Panc1 (cell line): ENCODE measurements at regions not wholly inside any gene's neighbourhood (a gene's known extent, or its start where the extent isn't known, plus 50 kb on each side); places are given as distances from the start of the nearest gene placed in this dataset.

Experiments
- ATAC-seq: fragments of 200-7000 bp; cut with Tn5 transposase; 2 replicates; pipeline ENCODE4 v1.9.1; 2020; ENCODE audit warnings: mild to moderate bottlenecking, moderate library complexity
- BruUV-seq: library from RNA; stranded (reverse); fragments of 400-500 nt; replicated peaks from 2 replicates; lab custom pipeline; 2021; lab: Mats Ljungman, UMichigan
- CTCF ChIA-PET: fragments of 300-600 bp; sonication (Branson Sonifier 250); formaldehyde crosslinking; loops from one replicate; lab custom pipeline; 2022; ENCODE audit warnings: antibody characterized with exemption; lab: Charles Lee
- POLR2A ChIA-PET: fragments of 300-600 bp; sonication (Branson Sonifier 250); formaldehyde crosslinking; loops from one replicate; lab custom pipeline; 2022; ENCODE audit warnings: antibody characterized with exemption; lab: Charles Lee
- DNase-seq: peaks from one replicate; pipeline ENCODE4 v3.0.0-alpha.2; 2010; ENCODE audit warnings: low read depth, low spot score
- H3K27ac ChIP-seq: 2 replicates; pipeline ENCODE4 v1.5.1; 2011; ENCODE audit warnings: mild to moderate bottlenecking, low read length, inconsistent platforms
- H3K27me3 ChIP-seq: fragments of 200-500 bp; sonication (Bioruptor generic); 2 replicates; pipeline ENCODE4 v1.6.0; 2014; ENCODE audit warnings: low read length, inconsistent platforms; ENCODE audit not compliant: control insufficient read depth, insufficient read depth
- H3K36me3 ChIP-seq: fragments of 200-500 bp; sonication (Bioruptor generic); 2 replicates; pipeline ENCODE4 v1.5.1; 2014; ENCODE audit warnings: inconsistent platforms, mild to moderate bottlenecking, low read length, moderate library complexity; ENCODE audit not compliant: control insufficient read depth, insufficient read depth
- H3K4me1 ChIP-seq: 2 replicates; pipeline ENCODE4 v1.5.1; 2011; ENCODE audit warnings: inconsistent platforms, mild to moderate bottlenecking, low read length, moderate library complexity; ENCODE audit not compliant: control insufficient read depth, insufficient read depth
- H3K4me3 ChIP-seq, 2 experiments: 2 replicates each; pipeline ENCODE4 v1.5.1; 2011 to 2012; ENCODE audit warnings: low read depth in 2 of 2, low read length in 2 of 2, mild to moderate bottlenecking in 2 of 2, inconsistent platforms in 1 of 2, moderate library complexity in 1 of 2
- H3K9me3 ChIP-seq: fragments of 200-500 bp; sonication (Bioruptor generic); 2 replicates; pipeline ENCODE4 v1.5.1; 2014; ENCODE audit warnings: low read depth, mild to moderate bottlenecking, inconsistent platforms, low read length, moderate library complexity; ENCODE audit not compliant: control insufficient read depth, insufficient read depth
- POLR2AphosphoS5 ChIP-seq: IDR thresholded peaks from 2 replicates; pipeline ENCODE4 v1.6.1; 2012; ENCODE audit warnings: mild to moderate bottlenecking, low read depth, low read length, moderate library complexity
- SIN3A ChIP-seq: IDR thresholded peaks from 2 replicates; pipeline ENCODE4 v1.6.1; 2012; ENCODE audit warnings: low read depth, mild to moderate bottlenecking, low read length, moderate library complexity, borderline replicate concordance; ENCODE audit not compliant: insufficient read depth
- TCF7L2 ChIP-seq: IDR thresholded peaks from 2 replicates; pipeline ENCODE4 v1.6.1; 2011; ENCODE audit warnings: mild to moderate bottlenecking, low read depth, low read length, inconsistent platforms
- in situ Hi-C: cut with HindIII; loops from 2 replicates; pipeline ENCODE4 v1.10.0; 2016; ENCODE audit warnings: low sequenced_read_pairs, low pct_unique_long_range_greater_than_20kb
- intact Hi-C: fragments of 100-400 bp; cut with micrococcal nuclease; formaldehyde crosslinking; loops from one replicate; pipeline ENCODE4 v1.10.0; 2022; ENCODE audit not compliant: unreplicated experiment
- TF ChIP-seq, protein P1 (sequence below), 2 experiments: IDR thresholded peaks; 2 replicates each; pipeline ENCODE4 v1.6.1; 2011 to 2012; ENCODE audit warnings: low read depth in 2 of 2, control low read depth in 1 of 2, low read length in 1 of 2, mild to moderate bottlenecking in 1 of 2, moderate library complexity in 1 of 2; ENCODE audit not compliant: insufficient read depth in 1 of 2
- TF ChIP-seq, protein P2 (sequence below): fragments of 450-650 bp; IDR thresholded peaks from 2 replicates; pipeline ENCODE4 v1.5.1; 2017; ENCODE audit warnings: mild to moderate bottlenecking

DNA sequence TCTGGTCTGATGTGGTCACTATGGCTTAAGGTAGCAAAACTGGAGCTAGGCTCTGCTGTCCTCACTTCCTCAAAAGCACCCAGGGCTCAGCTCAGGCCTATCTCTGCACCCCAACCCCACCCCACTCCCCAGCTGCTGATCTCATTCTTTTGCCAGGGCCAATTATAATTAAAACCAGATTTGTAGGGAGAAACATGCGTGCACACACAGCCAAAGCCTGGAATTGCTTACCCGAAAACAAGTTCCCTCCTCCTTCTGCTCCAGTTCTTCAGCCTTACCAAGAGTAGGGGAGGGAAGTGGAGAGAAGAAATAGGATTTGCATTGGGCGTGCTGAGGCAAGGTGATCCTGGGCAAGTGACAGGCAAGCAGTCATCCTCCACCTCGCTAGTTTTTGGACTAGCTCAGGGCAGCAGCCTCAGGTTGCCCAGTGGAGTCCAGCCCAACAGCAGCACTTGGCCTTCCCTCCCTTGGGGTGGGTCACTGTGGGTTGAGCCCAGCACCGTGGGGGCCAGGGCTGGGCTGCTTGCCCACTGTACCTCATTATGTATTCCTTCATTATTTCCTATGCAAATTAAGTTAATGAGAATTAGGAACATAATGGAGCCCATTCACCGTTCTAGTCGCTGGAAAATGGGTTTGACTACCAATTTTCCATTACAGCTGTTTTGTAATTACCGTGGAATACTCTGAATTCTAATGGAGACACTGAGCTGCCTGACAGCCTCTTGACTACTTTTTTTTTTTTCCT is 199.1 kb upstream of the CELF4 start:
- DNase-seq (no peak), ATAC-seq (no peak)
- Histone ChIP-seq H3K4me1 (no peaks in the 10 kb centered on the region), H3K36me3 (no peaks in the 10 kb centered on the region), H3K27me3 (no peaks in the 10 kb centered on the region), H3K4me3 (no peak overlapping the region), H3K9me3 (no peaks in the 10 kb centered on the region), H3K27ac (no peak overlapping the region)
- BruUV-seq = no TSS peak
- in situ Hi-C loops (no loop called here), intact Hi-C loops (no loop called here)
- ChIA-PET CTCF (no interaction called here), POLR2A (no interaction called here)
- TF ChIP-seq, protein P1, sequence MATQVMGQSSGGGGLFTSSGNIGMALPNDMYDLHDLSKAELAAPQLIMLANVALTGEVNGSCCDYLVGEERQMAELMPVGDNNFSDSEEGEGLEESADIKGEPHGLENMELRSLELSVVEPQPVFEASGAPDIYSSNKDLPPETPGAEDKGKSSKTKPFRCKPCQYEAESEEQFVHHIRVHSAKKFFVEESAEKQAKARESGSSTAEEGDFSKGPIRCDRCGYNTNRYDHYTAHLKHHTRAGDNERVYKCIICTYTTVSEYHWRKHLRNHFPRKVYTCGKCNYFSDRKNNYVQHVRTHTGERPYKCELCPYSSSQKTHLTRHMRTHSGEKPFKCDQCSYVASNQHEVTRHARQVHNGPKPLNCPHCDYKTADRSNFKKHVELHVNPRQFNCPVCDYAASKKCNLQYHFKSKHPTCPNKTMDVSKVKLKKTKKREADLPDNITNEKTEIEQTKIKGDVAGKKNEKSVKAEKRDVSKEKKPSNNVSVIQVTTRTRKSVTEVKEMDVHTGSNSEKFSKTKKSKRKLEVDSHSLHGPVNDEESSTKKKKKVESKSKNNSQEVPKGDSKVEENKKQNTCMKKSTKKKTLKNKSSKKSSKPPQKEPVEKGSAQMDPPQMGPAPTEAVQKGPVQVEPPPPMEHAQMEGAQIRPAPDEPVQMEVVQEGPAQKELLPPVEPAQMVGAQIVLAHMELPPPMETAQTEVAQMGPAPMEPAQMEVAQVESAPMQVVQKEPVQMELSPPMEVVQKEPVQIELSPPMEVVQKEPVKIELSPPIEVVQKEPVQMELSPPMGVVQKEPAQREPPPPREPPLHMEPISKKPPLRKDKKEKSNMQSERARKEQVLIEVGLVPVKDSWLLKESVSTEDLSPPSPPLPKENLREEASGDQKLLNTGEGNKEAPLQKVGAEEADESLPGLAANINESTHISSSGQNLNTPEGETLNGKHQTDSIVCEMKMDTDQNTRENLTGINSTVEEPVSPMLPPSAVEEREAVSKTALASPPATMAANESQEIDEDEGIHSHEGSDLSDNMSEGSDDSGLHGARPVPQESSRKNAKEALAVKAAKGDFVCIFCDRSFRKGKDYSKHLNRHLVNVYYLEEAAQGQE (IDR thresholded peaks at IDR 0.05; ENCODE audit: insufficient read depth in 1 of 2, low read depth in 2 of 2, low read length in 1 of 2) = no peak
- TF ChIP-seq, protein P2, sequence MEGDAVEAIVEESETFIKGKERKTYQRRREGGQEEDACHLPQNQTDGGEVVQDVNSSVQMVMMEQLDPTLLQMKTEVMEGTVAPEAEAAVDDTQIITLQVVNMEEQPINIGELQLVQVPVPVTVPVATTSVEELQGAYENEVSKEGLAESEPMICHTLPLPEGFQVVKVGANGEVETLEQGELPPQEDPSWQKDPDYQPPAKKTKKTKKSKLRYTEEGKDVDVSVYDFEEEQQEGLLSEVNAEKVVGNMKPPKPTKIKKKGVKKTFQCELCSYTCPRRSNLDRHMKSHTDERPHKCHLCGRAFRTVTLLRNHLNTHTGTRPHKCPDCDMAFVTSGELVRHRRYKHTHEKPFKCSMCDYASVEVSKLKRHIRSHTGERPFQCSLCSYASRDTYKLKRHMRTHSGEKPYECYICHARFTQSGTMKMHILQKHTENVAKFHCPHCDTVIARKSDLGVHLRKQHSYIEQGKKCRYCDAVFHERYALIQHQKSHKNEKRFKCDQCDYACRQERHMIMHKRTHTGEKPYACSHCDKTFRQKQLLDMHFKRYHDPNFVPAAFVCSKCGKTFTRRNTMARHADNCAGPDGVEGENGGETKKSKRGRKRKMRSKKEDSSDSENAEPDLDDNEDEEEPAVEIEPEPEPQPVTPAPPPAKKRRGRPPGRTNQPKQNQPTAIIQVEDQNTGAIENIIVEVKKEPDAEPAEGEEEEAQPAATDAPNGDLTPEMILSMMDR = no peak
- TF ChIP-seq TCF7L2 = no peak
- no peak for TF ChIP-seq POLR2AphosphoS5
- TF ChIP-seq SIN3A = no peak

DNA sequence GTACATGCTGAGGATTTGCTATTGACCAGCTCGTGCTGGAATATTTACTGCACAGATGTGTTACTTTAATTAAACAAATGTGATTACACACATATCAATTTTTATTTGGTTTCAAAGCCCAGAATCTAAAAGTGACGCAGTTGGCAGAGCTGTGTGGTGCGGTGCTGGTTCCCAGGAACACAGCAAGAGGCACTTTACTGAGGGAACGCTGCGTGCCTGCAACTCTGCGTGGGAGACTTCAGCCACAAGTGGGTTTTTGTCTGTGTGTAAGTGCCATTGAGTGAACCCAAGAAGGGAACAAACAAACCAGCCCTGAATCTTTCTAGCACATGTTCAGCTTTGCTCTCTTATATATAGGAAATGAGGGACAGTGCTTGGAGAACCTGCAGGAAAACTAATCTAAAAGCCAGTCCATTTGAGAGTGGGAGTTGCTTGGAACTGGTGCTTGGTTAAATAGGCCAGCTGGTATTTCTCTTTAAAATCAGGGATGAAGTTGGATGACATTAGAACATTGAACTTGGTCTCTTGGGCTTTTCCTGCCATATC is 196.6 kb upstream of the CELF4 start:
- no peak overlapping the region for H3K4me3 ChIP-seq
- no TSS peak for BruUV-seq
- no peaks in the 10 kb centered on the region for H3K27me3 ChIP-seq
- no peak for DNase-seq
- CTCF ChIA-PET = no interaction called here
- POLR2A ChIA-PET = interaction anchor here (0.6 kb wide), 1 partner anchor 23 kb away, joined by 4 read pairs; no protein-coding TSS in a partner anchor
- in situ Hi-C loops (no loop called here), intact Hi-C loops (no loop called here)
- H3K4me1 ChIP-seq = no peaks in the 10 kb centered on the region
- no peaks in the 10 kb centered on the region for H3K36me3 ChIP-seq
- H3K27ac ChIP-seq = no peak overlapping the region
- no peak for ATAC-seq
- no peaks in the 10 kb centered on the region for H3K9me3 ChIP-seq
- TF ChIP-seq SIN3A (no peak), TCF7L2 (no peak), POLR2AphosphoS5 (no peak)
- TF ChIP-seq, protein P1 (IDR thresholded peaks at IDR 0.05; ENCODE audit: insufficient read depth in 1 of 2, low read depth in 2 of 2, low read length in 1 of 2) = no peak
- TF ChIP-seq, protein P2 = no peak
